HEK293T (cell line): ENCODE measurements at regions not wholly inside any gene's neighbourhood (a gene's known extent, or its start where the extent isn't known, plus 50 kb on each side); places are given as distances from the start of the nearest gene placed in this dataset.
"Not testable (repeated sequence)": the region's sequence is repeated elsewhere in the genome, so short reads cannot be mapped to it uniquely, and the experiment has no call there.

Experiments used
- BHLHE40 ChIP-seq: fragments of 450-650 bp; IDR thresholded peaks from 2 replicates; pipeline ENCODE4 v1.6.1; 2016; ENCODE audit warnings: mild to moderate bottlenecking, moderate library complexity, borderline replicate concordance
- ELF4 ChIP-seq: fragments of 450-650 bp; IDR thresholded peaks from 2 replicates; pipeline ENCODE4 v1.6.1; 2017; ENCODE audit warnings: antibody characterized with exemption
- FOXA1 ChIP-seq: fragments of 450-650 bp; IDR thresholded peaks from 2 replicates; pipeline ENCODE4 v1.6.1; 2016; ENCODE audit warnings: mild to moderate bottlenecking
- HDGF ChIP-seq: fragments of 450-650 bp; IDR thresholded peaks from 2 replicates; pipeline ENCODE4 v1.6.1; 2017; ENCODE audit warnings: antibody characterized with exemption, borderline replicate concordance
- L3MBTL2 ChIP-seq: fragments of 450-650 bp; conservative IDR thresholded peaks from 2 replicates; pipeline ENCODE4 v1.6.1; 2016; ENCODE audit warnings: mild to moderate bottlenecking
- SP1 ChIP-seq: fragments of 450-650 bp; IDR thresholded peaks from 2 replicates; pipeline ENCODE4 v1.6.1; 2017
- SUZ12 ChIP-seq: fragments of 450-650 bp; IDR thresholded peaks from 2 replicates; pipeline ENCODE4 v1.6.1; 2016; ENCODE audit warnings: mild to moderate bottlenecking

- not testable (repeated sequence) for TF ChIP-seq BHLHE40, SP1, SUZ12, ELF4, HDGF, FOXA1, L3MBTL2
These were observed 95.7 kb downstream of the POTEC start for GRCh38 chr18:14447715-14448114.
